ENCODE measurements at regions not wholly inside any gene's neighbourhood (a gene's known extent, or its start where the extent isn't known, plus 50 kb on each side); places are given as distances from the start of the nearest gene placed in this dataset.
"Not testable (repeated sequence)": the region's sequence is repeated elsewhere in the genome, so short reads cannot be mapped to it uniquely, and the experiment has no call there.

GRCh38 chr11:97902828-97903227 lies 1117.9 kb upstream of the CNTN5 start:
- DNase-seq (ENCODE audit: extremely low read depth, low read depth): no peak

- DNase-seq (ENCODE audit: extremely low read depth, low read depth): no peak
Measured at GRCh38 chr11:97905101-97905500, 1115.6 kb upstream of the CNTN5 start.

- DNase-seq (ENCODE audit: extremely low read depth, low read depth): no peak
Measured at GRCh38 chr11:97905671-97906070, 1115.1 kb upstream of the CNTN5 start.

GRCh38 chr11:97908354-97908753 lies 1112.4 kb upstream of the CNTN5 start:
- DNase-seq (ENCODE audit: extremely low read depth, low read depth): no peak

- DNase-seq (ENCODE audit: extremely low read depth, low read depth): no peak
Measured at GRCh38 chr11:97909614-97910399, 1110.9 kb upstream of the CNTN5 start.

- DNase-seq (ENCODE audit: extremely low read depth, low read depth): no peak
Measured at GRCh38 chr11:97912629-97913028, 1108.1 kb upstream of the CNTN5 start.

GRCh38 chr11:97922933-97923332 lies 1097.8 kb upstream of the CNTN5 start:
- not testable (repeated sequence) for DNase-seq (ENCODE audit: extremely low read depth, low read depth)

- DNase-seq (ENCODE audit: extremely low read depth, low read depth): no peak
Measured at GRCh38 chr11:97934572-97935208, 1086.1 kb upstream of the CNTN5 start.

GRCh38 chr11:97937501-97937900 lies 1083.2 kb upstream of the CNTN5 start:
- no peak for DNase-seq (ENCODE audit: extremely low read depth, low read depth)

GRCh38 chr11:97938789-97939188 lies 1082.0 kb upstream of the CNTN5 start:
- no peak for DNase-seq (ENCODE audit: extremely low read depth, low read depth)

- DNase-seq (ENCODE audit: extremely low read depth, low read depth): no peak
Measured at GRCh38 chr11:97943493-97943892, 1077.3 kb upstream of the CNTN5 start.

- no peak for DNase-seq (ENCODE audit: extremely low read depth, low read depth)
Measured at GRCh38 chr11:97948793-97949192, 1072.0 kb upstream of the CNTN5 start.

- no peak for DNase-seq (ENCODE audit: extremely low read depth, low read depth)
Measured at GRCh38 chr11:97955595-97955994, 1065.2 kb upstream of the CNTN5 start.

GRCh38 chr11:97956904-97957303 lies 1063.8 kb upstream of the CNTN5 start:
- DNase-seq (ENCODE audit: extremely low read depth, low read depth): no peak

- DNase-seq (ENCODE audit: extremely low read depth, low read depth): no peak
Measured at GRCh38 chr11:97961431-97961830, 1059.3 kb upstream of the CNTN5 start.

GRCh38 chr11:97962758-97963157 lies 1058.0 kb upstream of the CNTN5 start:
- no peak for DNase-seq (ENCODE audit: extremely low read depth, low read depth)

GRCh38 chr11:97963528-97964331 lies 1057.0 kb upstream of the CNTN5 start:
- no peak for DNase-seq (ENCODE audit: extremely low read depth, low read depth)

GRCh38 chr11:97964332-97965004 lies 1056.3 kb upstream of the CNTN5 start:
- no peak for DNase-seq (ENCODE audit: extremely low read depth, low read depth)

GRCh38 chr11:97965849-97966646 lies 1054.7 kb upstream of the CNTN5 start:
- DNase-seq (ENCODE audit: extremely low read depth, low read depth): no peak

- DNase-seq (ENCODE audit: extremely low read depth, low read depth): no peak
Measured at GRCh38 chr11:97966901-97967300, 1053.8 kb upstream of the CNTN5 start.

All from NCI-H460 (cell line).